Mammary epithelial cell (primary cell): ENCODE measurements at regions not wholly inside any gene's neighbourhood (a gene's known extent, or its start where the extent isn't known, plus 50 kb on each side); places are given as distances from the start of the nearest gene placed in this dataset.

Experiments used
- CTCF ChIP-seq, 2 donors: IDR thresholded peaks in 1 of 2; conservative IDR thresholded peaks in 1 of 2; 2 replicates each; pipeline ENCODE4 v1.5.1; 2011 to 2012; ENCODE audit warnings: inconsistent platforms in 2 of 2, low read length in 2 of 2, mild to moderate bottlenecking in 2 of 2, control low read depth in 1 of 2, low read depth in 1 of 2; ENCODE audit not compliant: insufficient read depth in 1 of 2; ENCODE audit errors: extremely low read depth in 1 of 2
- EZH2 ChIP-seq: IDR thresholded peaks from 2 replicates; pipeline ENCODE4 v1.6.1; 2012; ENCODE audit warnings: low read length, inconsistent platforms, borderline replicate concordance

- TF ChIP-seq CTCF (conservative IDR thresholded peaks at IDR 0.05 in 1 of 2, IDR thresholded peaks at IDR 0.05 in 1 of 2; ENCODE audit: extremely low read depth in 1 of 2, insufficient read depth in 1 of 2, low read depth in 1 of 2, low read length in 2 of 2): no peak
- no peak for TF ChIP-seq EZH2
These were observed 172.7 kb upstream of the PRICKLE2 start for GRCh38 chr3:64398006-64398405.
